GM12878 (cell line): ENCODE measurements at regions not wholly inside any gene's neighbourhood (a gene's known extent, or its start where the extent isn't known, plus 50 kb on each side); places are given as distances from the start of the nearest gene placed in this dataset.

ENCODE experiments used
- ATAC-seq: fragments of 200-7000 bp; cut with Tn5 transposase; 3 replicates; pipeline ENCODE4 v1.9.1; 2020; ENCODE audit warnings: mild to moderate bottlenecking, moderate library complexity
- BruUV-seq: library from RNA; stranded (reverse); fragments of 400-500 nt; replicated peaks from 2 replicates; lab custom pipeline; 2021; lab: Mats Ljungman, UMichigan
- CTCF ChIA-PET: fragments of 300-600 bp; sonication (Branson Sonifier 250); formaldehyde crosslinking; extraction: SDS; loops from one replicate; lab custom pipeline; 2021; ENCODE audit warnings: inconsistent platforms; lab: Yijun Ruan, JAX
- POLR2A ChIA-PET: fragments of 350-600 bp; formaldehyde crosslinking; extraction: SDS; loops from one replicate; lab custom pipeline; 2021; ENCODE audit warnings: inconsistent platforms; lab: Charles Lee
- RAD21 ChIA-PET: fragments of 300-600 bp; sonication (Branson Sonifier 250); formaldehyde crosslinking; loops from one replicate; lab custom pipeline; 2023; ENCODE audit warnings: antibody characterized with exemption; ENCODE audit not compliant: unreplicated experiment; lab: Charles Lee
- SMC1A ChIA-PET: fragments of 300-600 bp; sonication (Branson Sonifier 250); formaldehyde crosslinking; loops from one replicate; lab custom pipeline; 2023; ENCODE audit not compliant: unreplicated experiment, uncharacterized antibody; lab: Charles Lee
- DNase-seq: peaks from one replicate; pipeline ENCODE4 v3.0.0-alpha.2; 2011; ENCODE audit warnings: low read depth, low spot score
- FAIRE-seq: peaks from 3 replicates; lab custom pipeline; 2011; peaks lifted over from hg19 to GRCh38; lab: Jason Lieb, UNC
- H2AFZ ChIP-seq: 2 replicates; pipeline ENCODE4 v1.6.0; 2011; ENCODE audit warnings: low read depth, low read length, control low read depth; ENCODE audit not compliant: control insufficient read depth
- H3K27ac ChIP-seq: 2 replicates; pipeline ENCODE4 v1.5.1; 2011; ENCODE audit warnings: control low read depth; ENCODE audit not compliant: control insufficient read depth, insufficient read depth
- H3K27me3 ChIP-seq, 2 experiments: replicated peaks in 1 of 2; 2 replicates each; pipeline versions ENCODE4 v1.6.0 to v1.6.1; 2011; ENCODE audit warnings: low read length in 1 of 2; ENCODE audit not compliant: control insufficient read depth in 2 of 2, insufficient read depth in 2 of 2
- H3K36me3 ChIP-seq, 2 experiments: 2 replicates each; pipeline ENCODE4 v1.5.1; 2011; ENCODE audit warnings: low read length in 1 of 2; ENCODE audit not compliant: control insufficient read depth in 2 of 2, insufficient read depth in 2 of 2
- H3K4me1 ChIP-seq: 2 replicates; pipeline ENCODE4 v1.6.1; 2011; ENCODE audit warnings: mild to moderate bottlenecking, low read length, moderate library complexity, mixed read lengths; ENCODE audit not compliant: control insufficient read depth, insufficient read depth
- H3K4me2 ChIP-seq: 2 replicates; pipeline ENCODE4 v1.6.0; 2011; ENCODE audit warnings: control low read depth; ENCODE audit not compliant: control insufficient read depth, insufficient read depth
- H3K4me3 ChIP-seq: fragments of 200-600 bp; sonication (generic); 2 replicates; pipeline ENCODE4 v1.5.1; 2016
- H3K79me2 ChIP-seq: 2 replicates; pipeline ENCODE4 v1.6.0; 2011; ENCODE audit warnings: low read length; ENCODE audit not compliant: control insufficient read depth, insufficient read depth
- H3K9ac ChIP-seq: 2 replicates; pipeline ENCODE4 v1.8.0; 2011; ENCODE audit warnings: low read length, control low read depth, mixed read lengths; ENCODE audit not compliant: control insufficient read depth, insufficient read depth
- H3K9me3 ChIP-seq: replicated peaks from 3 replicates; pipeline ENCODE4 v1.5.1; 2011; ENCODE audit warnings: mild to moderate bottlenecking, low read length; ENCODE audit not compliant: control insufficient read depth, insufficient read depth
- H4K20me1 ChIP-seq: 2 replicates; pipeline ENCODE4 v1.6.0; 2011; ENCODE audit not compliant: control insufficient read depth, insufficient read depth
- E2F4 ChIP-seq: IDR thresholded peaks from 2 replicates; pipeline ENCODE4 v1.6.1; 2012; ENCODE audit warnings: low read depth, low read length, improper control_type of control experiment
- FOS ChIP-seq: IDR thresholded peaks from 3 replicates; pipeline ENCODE4 v1.6.1; 2011; ENCODE audit warnings: borderline replicate concordance; ENCODE audit not compliant: insufficient read length; ENCODE audit errors: extremely low read depth
- SIX5 ChIP-seq: IDR thresholded peaks from 2 replicates; pipeline ENCODE4 v1.6.1; 2011; ENCODE audit warnings: mild to moderate bottlenecking, low read depth, low read length, moderate library complexity; ENCODE audit not compliant: severe bottlenecking
- SMC3 ChIP-seq: IDR thresholded peaks from 2 replicates; pipeline ENCODE4 v1.6.1; 2011; ENCODE audit warnings: low read length, improper control_type of control experiment, borderline replicate concordance
- WRNIP1 ChIP-seq: IDR thresholded peaks from 2 replicates; pipeline ENCODE4 v1.6.1; 2011; ENCODE audit warnings: low read depth, low read length, improper control_type of control experiment, borderline replicate concordance
- ZNF217 ChIP-seq: fragments of 450-650 bp; IDR thresholded peaks from 2 replicates; pipeline ENCODE4 v1.6.1; 2017; ENCODE audit warnings: antibody characterized with exemption, mild to moderate bottlenecking
- WGBS: methylation state at CpG from one replicate; pipeline ENCODE4 v1.1.6; 2016; ENCODE audit warnings: low lambda C conversion rate; ENCODE audit not compliant: insufficient replicate concordance, insufficient coverage; ENCODE audit errors: missing lambda C conversion rate; 5-methylcytosine and 5-hydroxymethylcytosine counted together
- in situ Hi-C: fragments of 300-500 bp; cut with MboI; formaldehyde crosslinking; loops from 9 replicates; pipeline ENCODE4 v1.14.3; 2018; ENCODE audit warnings: mixed read lengths
- intact Hi-C: fragments of 100-400 bp; cut with micrococcal nuclease; formaldehyde crosslinking; loops from one replicate; pipeline ENCODE4 v1.14.2; 2022; ENCODE audit not compliant: unreplicated experiment
- TF ChIP-seq, protein P1 (sequence below), 3 experiments: IDR thresholded peaks in 2 of 3; conservative IDR thresholded peaks in 1 of 3; 2 replicates each; pipeline ENCODE4 v1.5.1; 2011; ENCODE audit warnings: low read depth in 3 of 3, low read length in 3 of 3, mild to moderate bottlenecking in 3 of 3, control low read depth in 2 of 3, moderate library complexity in 2 of 3, inconsistent platforms in 1 of 3, mixed read lengths in 1 of 3; ENCODE audit not compliant: control insufficient read depth in 2 of 3, insufficient read depth in 1 of 3; ENCODE audit errors: extremely low read depth in 1 of 3
- TF ChIP-seq, protein P2 (sequence below): IDR thresholded peaks from 2 replicates; pipeline ENCODE4 v1.6.1; 2011; ENCODE audit warnings: mild to moderate bottlenecking, low read depth, low read length, moderate library complexity; ENCODE audit not compliant: insufficient replicate concordance

DNA sequence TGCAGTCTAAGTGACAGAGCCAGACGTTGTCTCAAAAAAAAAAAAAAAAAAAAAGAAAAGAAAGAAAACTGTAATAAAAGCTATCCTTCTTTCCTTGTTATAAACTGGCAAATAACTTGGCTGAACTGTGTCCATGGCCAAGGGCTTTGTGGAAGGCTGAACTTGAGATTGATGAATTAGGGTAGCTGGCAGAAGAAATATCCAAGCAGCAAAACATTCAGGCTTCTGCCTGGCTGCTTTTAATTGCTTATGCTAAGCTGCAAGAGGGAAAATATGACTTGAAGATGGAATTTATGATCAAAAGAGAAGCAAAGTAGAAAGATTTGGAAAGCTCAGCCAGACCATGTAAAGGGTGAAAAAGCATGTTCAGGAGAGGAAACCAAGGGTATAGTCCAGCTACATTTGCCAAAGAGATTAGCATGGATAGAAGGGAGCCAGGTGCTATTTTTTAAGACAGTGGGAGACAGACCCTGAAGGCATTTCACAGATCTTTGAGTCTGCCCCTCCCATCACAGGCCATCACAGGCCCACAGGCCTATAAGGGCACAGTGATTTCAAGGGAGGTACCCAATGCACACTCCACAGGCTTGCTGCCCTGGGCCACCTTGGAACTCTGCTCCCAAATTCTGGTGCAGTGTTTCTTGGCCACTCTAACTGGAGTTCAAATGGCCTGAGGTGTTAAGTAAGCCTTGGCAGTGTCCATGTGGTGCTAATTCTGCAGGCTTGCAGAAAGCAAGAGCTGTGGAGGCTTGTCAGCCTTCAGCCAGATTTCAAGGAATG lies 226.0 kb downstream of the AEBP2 start:
- H3K4me3 ChIP-seq: no peak overlapping the region
- H3K4me1 ChIP-seq: no peaks in the 10 kb centered on the region
- H3K36me3 ChIP-seq: no peaks in the 10 kb centered on the region
- H3K9me3 ChIP-seq: no peaks in the 10 kb centered on the region
- intact Hi-C loops: no loop called here
- no peak overlapping the region for H3K27ac ChIP-seq
- BruUV-seq: no TSS peak
- ATAC-seq (no peak), FAIRE-seq (no peak), DNase-seq (no peak)
- in situ Hi-C loops: no loop called here
- no peak overlapping the region for H3K4me2 ChIP-seq
- ChIA-PET RAD21 (interaction anchor here (0.7 kb wide), 1 partner anchor 177 kb away, joined by 3 read pairs; no protein-coding TSS in a partner anchor), POLR2A (no interaction called here)
- no peaks in the 10 kb centered on the region for H4K20me1 ChIP-seq
- H3K27me3 ChIP-seq: no peaks in the 10 kb centered on the region
- TF ChIP-seq WRNIP1 (no peak), FOS (no peak), SMC3 (no peak), E2F4 (no peak), ZNF217 (no peak), SIX5 (no peak)
- TF ChIP-seq, protein P1, sequence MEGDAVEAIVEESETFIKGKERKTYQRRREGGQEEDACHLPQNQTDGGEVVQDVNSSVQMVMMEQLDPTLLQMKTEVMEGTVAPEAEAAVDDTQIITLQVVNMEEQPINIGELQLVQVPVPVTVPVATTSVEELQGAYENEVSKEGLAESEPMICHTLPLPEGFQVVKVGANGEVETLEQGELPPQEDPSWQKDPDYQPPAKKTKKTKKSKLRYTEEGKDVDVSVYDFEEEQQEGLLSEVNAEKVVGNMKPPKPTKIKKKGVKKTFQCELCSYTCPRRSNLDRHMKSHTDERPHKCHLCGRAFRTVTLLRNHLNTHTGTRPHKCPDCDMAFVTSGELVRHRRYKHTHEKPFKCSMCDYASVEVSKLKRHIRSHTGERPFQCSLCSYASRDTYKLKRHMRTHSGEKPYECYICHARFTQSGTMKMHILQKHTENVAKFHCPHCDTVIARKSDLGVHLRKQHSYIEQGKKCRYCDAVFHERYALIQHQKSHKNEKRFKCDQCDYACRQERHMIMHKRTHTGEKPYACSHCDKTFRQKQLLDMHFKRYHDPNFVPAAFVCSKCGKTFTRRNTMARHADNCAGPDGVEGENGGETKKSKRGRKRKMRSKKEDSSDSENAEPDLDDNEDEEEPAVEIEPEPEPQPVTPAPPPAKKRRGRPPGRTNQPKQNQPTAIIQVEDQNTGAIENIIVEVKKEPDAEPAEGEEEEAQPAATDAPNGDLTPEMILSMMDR (IDR thresholded peaks at IDR 0.05 in 2 of 3, conservative IDR thresholded peaks at IDR 0.05 in 1 of 3; ENCODE audit: control insufficient read depth in 2 of 3, extremely low read depth in 1 of 3, insufficient read depth in 1 of 3, low read depth in 3 of 3, low read length in 3 of 3): no peak
- TF ChIP-seq, protein P2, sequence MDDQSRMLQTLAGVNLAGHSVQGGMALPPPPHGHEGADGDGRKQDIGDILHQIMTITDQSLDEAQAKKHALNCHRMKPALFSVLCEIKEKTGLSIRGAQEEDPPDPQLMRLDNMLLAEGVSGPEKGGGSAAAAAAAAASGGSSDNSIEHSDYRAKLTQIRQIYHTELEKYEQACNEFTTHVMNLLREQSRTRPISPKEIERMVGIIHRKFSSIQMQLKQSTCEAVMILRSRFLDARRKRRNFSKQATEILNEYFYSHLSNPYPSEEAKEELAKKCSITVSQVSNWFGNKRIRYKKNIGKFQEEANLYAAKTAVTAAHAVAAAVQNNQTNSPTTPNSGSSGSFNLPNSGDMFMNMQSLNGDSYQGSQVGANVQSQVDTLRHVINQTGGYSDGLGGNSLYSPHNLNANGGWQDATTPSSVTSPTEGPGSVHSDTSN: no peak
- TF ChIP-seq, all 136 proteins: peak for 0
- H3K79me2 ChIP-seq: no peaks in the 10 kb centered on the region
- H3K9ac ChIP-seq: no peak overlapping the region
- SMC1A ChIA-PET: interaction anchor here (0.7 kb wide), 1 partner anchor 62 kb away, joined by 3 read pairs; no protein-coding TSS in a partner anchor
- CTCF ChIA-PET: no interaction called here
- WGBS: no CpG with 5 or more reads among the region's 1 CpG
- no peak overlapping the region for H2AFZ ChIP-seq
